Keratinocyte (primary cell): ENCODE measurements at regions not wholly inside any gene's neighbourhood (a gene's known extent, or its start where the extent isn't known, plus 50 kb on each side); places are given as distances from the start of the nearest gene placed in this dataset.

ENCODE experiments used
- DNase-seq: peaks from one replicate; pipeline ENCODE4 v3.0.0-alpha.2; 2011; ENCODE audit warnings: low read depth, missing footprints, low spot score
- FAIRE-seq: peaks from 2 replicates; lab custom pipeline; 2011; peaks lifted over from hg19 to GRCh38; lab: Jason Lieb, UNC
- H2AFZ ChIP-seq: 2 replicates; pipeline ENCODE4 v1.6.0; 2012; ENCODE audit warnings: low read length, control low read depth, inconsistent platforms; ENCODE audit not compliant: control insufficient read depth
- H3K27ac ChIP-seq: 2 replicates; pipeline ENCODE4 v1.5.1; 2011; ENCODE audit warnings: low read length; ENCODE audit not compliant: control insufficient read depth, insufficient read depth
- H3K27me3 ChIP-seq: 3 replicates; pipeline ENCODE4 v1.6.0; 2011; ENCODE audit warnings: low read length; ENCODE audit not compliant: control insufficient read depth, insufficient read depth; ENCODE audit errors: extremely low read depth
- H3K36me3 ChIP-seq, 2 experiments: 2 replicates in 1 of 2; 3 replicates in 1 of 2; pipeline ENCODE4 v1.5.1; 2011; ENCODE audit warnings: low read length in 2 of 2, mild to moderate bottlenecking in 1 of 2; ENCODE audit not compliant: control insufficient read depth in 2 of 2, insufficient read depth in 2 of 2; ENCODE audit errors: extremely low read depth in 1 of 2
- H3K4me1 ChIP-seq: 3 replicates; pipeline ENCODE4 v1.5.1; 2011; ENCODE audit warnings: low read length; ENCODE audit not compliant: control insufficient read depth, insufficient read depth; ENCODE audit errors: extremely low read depth
- H3K4me2 ChIP-seq: 3 replicates; pipeline ENCODE4 v1.6.0; 2011; ENCODE audit warnings: low read depth, low read length; ENCODE audit not compliant: control insufficient read depth, insufficient read depth; ENCODE audit errors: extremely low read depth
- H3K4me3 ChIP-seq, 3 experiments: fragments of 200-600 bp in 1 of 3; sonication (generic) in 1 of 3; 2 replicates in 2 of 3; 3 replicates in 1 of 3; pipeline ENCODE4 v1.5.1; 2011 to 2016; ENCODE audit warnings: low read length in 3 of 3, mild to moderate bottlenecking in 3 of 3, control low read depth in 2 of 3, inconsistent platforms in 1 of 3, low read depth in 1 of 3, mixed read lengths in 1 of 3, mixed run types in 1 of 3, moderate library complexity in 1 of 3; ENCODE audit not compliant: control insufficient read depth in 2 of 3, insufficient read depth in 2 of 3; ENCODE audit errors: extremely low read depth in 1 of 3
- H3K79me2 ChIP-seq: 2 replicates; pipeline ENCODE4 v1.6.0; 2012; ENCODE audit warnings: low read length; ENCODE audit not compliant: control insufficient read depth, insufficient read depth
- H3K9ac ChIP-seq: 3 replicates; pipeline ENCODE4 v1.6.0; 2011; ENCODE audit warnings: low read length; ENCODE audit not compliant: control insufficient read depth, insufficient read depth; ENCODE audit errors: extremely low read depth
- H3K9me1 ChIP-seq: 3 replicates; pipeline ENCODE4 v1.6.0; 2011; ENCODE audit warnings: low read length; ENCODE audit not compliant: control insufficient read depth, insufficient read depth; ENCODE audit errors: extremely low read depth
- H3K9me3 ChIP-seq: 2 replicates; pipeline ENCODE4 v1.5.1; 2012; ENCODE audit warnings: low read depth, low read length; ENCODE audit not compliant: control insufficient read depth
- H4K20me1 ChIP-seq: 3 replicates; pipeline ENCODE4 v1.6.0; 2011; ENCODE audit warnings: low read length; ENCODE audit not compliant: control insufficient read depth, insufficient read depth; ENCODE audit errors: extremely low read depth
- EZH2 ChIP-seq: IDR thresholded peaks from one replicate; pipeline ENCODE4 v1.6.1; 2012; ENCODE audit warnings: inconsistent platforms, mild to moderate bottlenecking, low read length, moderate library complexity
- dilution Hi-C: fragments of 300-500 bp; cut with MboI; formaldehyde crosslinking; loops from one replicate; pipeline ENCODE4 v1.7.0; 2020; ENCODE audit warnings: low sequenced_read_pairs; ENCODE audit not compliant: extremely low pct_ligation_motif_present
- TF ChIP-seq, protein P1 (sequence below), 3 experiments: IDR thresholded peaks in 1 of 3; conservative IDR thresholded peaks in 1 of 3; optimal IDR thresholded peaks in 1 of 3; 2 replicates in 2 of 3; 3 replicates in 1 of 3; pipeline versions ENCODE3 to v1.5.1; 2011; ENCODE audit warnings: low read length in 3 of 3, mild to moderate bottlenecking in 3 of 3, moderate library complexity in 2 of 3, control low read depth in 1 of 3, inconsistent platforms in 1 of 3; ENCODE audit not compliant: insufficient read depth in 2 of 3; ENCODE audit errors: extremely low read depth in 1 of 3

DNA sequence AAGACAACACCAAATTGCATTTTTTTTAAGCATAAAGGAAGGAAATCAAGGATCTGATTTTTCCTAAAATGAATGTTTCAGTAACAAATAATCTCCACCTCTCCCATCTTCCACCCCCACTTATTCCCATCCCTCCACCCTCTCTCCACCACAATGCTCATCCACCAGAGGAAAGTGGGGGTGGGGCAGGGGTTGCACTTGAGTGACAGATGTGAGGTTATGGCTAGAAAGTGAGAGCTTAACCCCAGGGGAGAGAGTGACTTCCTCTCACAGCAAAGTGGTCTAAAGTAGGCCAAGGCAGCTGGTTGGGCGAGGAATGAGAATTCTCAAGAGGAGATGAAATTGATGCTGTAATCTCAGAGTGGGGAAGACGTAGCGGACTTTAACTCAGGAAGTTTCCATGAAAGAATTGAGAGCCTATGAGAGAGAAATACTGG lies 104.7 kb downstream of the HNRNPLL start:
- H3K9me1 ChIP-seq: no peaks in the 10 kb centered on the region
- no peaks in the 10 kb centered on the region for H3K79me2 ChIP-seq
- H3K9ac ChIP-seq: no peak overlapping the region
- peaks cover 9% of the 10 kb centered on the region for H3K4me1 ChIP-seq
- no peak overlapping the region for H2AFZ ChIP-seq
- no peaks in the 10 kb centered on the region for H4K20me1 ChIP-seq
- no peak overlapping the region for H3K4me2 ChIP-seq
- no peaks in the 10 kb centered on the region for H3K36me3 ChIP-seq
- DNase-seq: no peak
- dilution Hi-C loops: no loop called here
- no peak for TF ChIP-seq EZH2
- TF ChIP-seq, protein P1, sequence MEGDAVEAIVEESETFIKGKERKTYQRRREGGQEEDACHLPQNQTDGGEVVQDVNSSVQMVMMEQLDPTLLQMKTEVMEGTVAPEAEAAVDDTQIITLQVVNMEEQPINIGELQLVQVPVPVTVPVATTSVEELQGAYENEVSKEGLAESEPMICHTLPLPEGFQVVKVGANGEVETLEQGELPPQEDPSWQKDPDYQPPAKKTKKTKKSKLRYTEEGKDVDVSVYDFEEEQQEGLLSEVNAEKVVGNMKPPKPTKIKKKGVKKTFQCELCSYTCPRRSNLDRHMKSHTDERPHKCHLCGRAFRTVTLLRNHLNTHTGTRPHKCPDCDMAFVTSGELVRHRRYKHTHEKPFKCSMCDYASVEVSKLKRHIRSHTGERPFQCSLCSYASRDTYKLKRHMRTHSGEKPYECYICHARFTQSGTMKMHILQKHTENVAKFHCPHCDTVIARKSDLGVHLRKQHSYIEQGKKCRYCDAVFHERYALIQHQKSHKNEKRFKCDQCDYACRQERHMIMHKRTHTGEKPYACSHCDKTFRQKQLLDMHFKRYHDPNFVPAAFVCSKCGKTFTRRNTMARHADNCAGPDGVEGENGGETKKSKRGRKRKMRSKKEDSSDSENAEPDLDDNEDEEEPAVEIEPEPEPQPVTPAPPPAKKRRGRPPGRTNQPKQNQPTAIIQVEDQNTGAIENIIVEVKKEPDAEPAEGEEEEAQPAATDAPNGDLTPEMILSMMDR (optimal IDR thresholded peaks at IDR 0.05 in 1 of 3, IDR thresholded peaks at IDR 0.05 in 1 of 3, conservative IDR thresholded peaks at IDR 0.05 in 1 of 3; ENCODE audit: extremely low read depth in 1 of 3, insufficient read depth in 2 of 3, low read length in 3 of 3): no peak
- no peaks in the 10 kb centered on the region for H3K27me3 ChIP-seq
- no peak overlapping the region for H3K4me3 ChIP-seq
- no peak overlapping the region for H3K27ac ChIP-seq
- peaks cover 2% of the 10 kb centered on the region for H3K9me3 ChIP-seq
- FAIRE-seq: no peak

DNA sequence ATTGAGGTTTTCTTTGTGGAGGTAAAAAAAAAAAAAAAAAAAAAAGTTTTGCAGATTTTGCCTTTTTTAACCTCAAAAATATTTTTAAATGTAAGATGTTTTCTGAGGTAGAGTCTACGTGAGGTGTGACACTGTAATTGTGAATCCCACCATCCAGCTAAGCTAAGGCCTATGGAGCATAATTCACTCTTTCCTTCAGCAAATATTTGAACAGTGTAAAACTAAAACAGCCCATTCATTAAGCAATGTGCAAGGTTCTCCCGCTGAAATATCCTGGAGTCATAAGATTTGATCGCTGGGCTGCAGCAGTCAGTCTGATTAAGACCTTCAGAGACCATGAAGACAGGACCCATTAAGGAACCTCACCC lies 105.1 kb downstream of the HNRNPLL start:
- FAIRE-seq: no peak
- dilution Hi-C loops: no loop called here

More for the DNA sequence above, 105.1 kb downstream of the HNRNPLL start:
- Histone ChIP-seq H3K9me3 (peaks cover 2% of the 10 kb centered on the region), H3K4me2 (no peak overlapping the region), H3K27me3 (no peaks in the 10 kb centered on the region), H3K4me1 (peaks cover 9% of the 10 kb centered on the region), H4K20me1 (no peaks in the 10 kb centered on the region), H3K9me1 (no peaks in the 10 kb centered on the region), H3K36me3 (no peaks in the 10 kb centered on the region), H3K9ac (no peak overlapping the region), H3K79me2 (no peaks in the 10 kb centered on the region), H2AFZ (no peak overlapping the region), H3K27ac (no peak overlapping the region), H3K4me3 (no peak overlapping the region)
- TF ChIP-seq EZH2: no peak
- TF ChIP-seq, protein P1 (optimal IDR thresholded peaks at IDR 0.05 in 1 of 3, IDR thresholded peaks at IDR 0.05 in 1 of 3, conservative IDR thresholded peaks at IDR 0.05 in 1 of 3; ENCODE audit: extremely low read depth in 1 of 3, insufficient read depth in 2 of 3, low read length in 3 of 3): no peak
- DNase-seq: no peak
